T-helper 22 cell (primary cell): ENCODE measurements at regions not wholly inside any gene's neighbourhood (a gene's known extent, or its start where the extent isn't known, plus 50 kb on each side); places are given as distances from the start of the nearest gene placed in this dataset.

Experiments used
- DNase-seq: peaks from one replicate; pipeline ENCODE4 v3.0.0-alpha.2; 2020; ENCODE audit warnings: low read depth

GRCh38 chr14:104514156-104514848, 65.3 kb upstream of the C14orf180 start:
- DNase-seq, result no peak

GRCh38 chr14:104515059-104515810, 64.3 kb upstream of the C14orf180 start:
- DNase-seq, result no peak

- no peak for DNase-seq
These were observed 63.5 kb upstream of the C14orf180 start for GRCh38 chr14:104515811-104516780.

- no peak for DNase-seq
These were observed 62.7 kb upstream of the C14orf180 start for GRCh38 chr14:104516906-104517305.

GRCh38 chr14:104517426-104517825, 62.1 kb upstream of the C14orf180 start:
- DNase-seq, result no peak

- no peak for DNase-seq
These were observed 61.7 kb upstream of the C14orf180 start for GRCh38 chr14:104517867-104518266.

- no peak for DNase-seq
These were observed 60.8 kb upstream of the C14orf180 start for GRCh38 chr14:104518659-104519350.

- DNase-seq, result no peak
These were observed 59.8 kb upstream of the C14orf180 start for GRCh38 chr14:104519721-104520120.

- no peak for DNase-seq
These were observed 58.7 kb upstream of the C14orf180 start for GRCh38 chr14:104520620-104521410.

GRCh38 chr14:104521816-104522745, 57.5 kb upstream of the C14orf180 start:
- no peak for DNase-seq

GRCh38 chr14:104522926-104523545, 56.5 kb upstream of the C14orf180 start:
- DNase-seq, result no peak

- no peak for DNase-seq
These were observed 56.0 kb upstream of the C14orf180 start for GRCh38 chr14:104523546-104523935.

GRCh38 chr14:104524726-104525125, 54.8 kb upstream of the C14orf180 start:
- no peak for DNase-seq

DNA sequence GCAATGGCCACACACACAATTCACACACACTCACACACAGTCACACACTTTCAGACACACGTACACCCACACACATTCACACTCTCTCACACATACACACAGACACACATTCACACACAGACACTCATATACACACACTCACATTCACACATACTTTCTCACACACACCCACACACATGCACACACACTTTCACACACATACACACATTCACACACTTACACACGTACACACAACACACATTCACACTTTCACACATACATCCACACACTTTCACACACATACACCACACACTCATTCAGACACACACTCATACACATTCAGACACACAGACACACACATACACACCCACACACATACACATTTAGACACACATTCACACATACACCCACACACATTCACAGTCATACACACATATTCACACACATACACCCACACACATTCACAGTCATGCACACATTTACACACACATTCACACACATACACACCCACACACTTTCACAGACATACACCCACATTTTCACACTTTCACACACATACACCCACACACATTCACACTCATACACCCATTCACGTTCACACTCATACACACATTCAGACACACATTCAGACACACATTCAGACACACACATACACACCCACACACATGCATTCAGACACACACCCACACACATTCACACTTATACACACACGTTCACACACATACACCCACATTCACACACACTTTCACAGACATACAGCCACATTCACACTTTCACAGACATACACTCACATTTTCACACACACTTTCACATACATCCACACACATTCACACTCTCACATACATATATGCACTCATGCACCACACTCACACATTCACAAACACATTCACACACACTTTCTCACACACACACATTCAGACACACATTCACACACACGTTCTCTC, 52.6 kb upstream of the C14orf180 start:
- no peak for DNase-seq

- DNase-seq, result no peak
These were observed 51.6 kb upstream of the C14orf180 start for GRCh38 chr14:104527857-104528459.

DNA sequence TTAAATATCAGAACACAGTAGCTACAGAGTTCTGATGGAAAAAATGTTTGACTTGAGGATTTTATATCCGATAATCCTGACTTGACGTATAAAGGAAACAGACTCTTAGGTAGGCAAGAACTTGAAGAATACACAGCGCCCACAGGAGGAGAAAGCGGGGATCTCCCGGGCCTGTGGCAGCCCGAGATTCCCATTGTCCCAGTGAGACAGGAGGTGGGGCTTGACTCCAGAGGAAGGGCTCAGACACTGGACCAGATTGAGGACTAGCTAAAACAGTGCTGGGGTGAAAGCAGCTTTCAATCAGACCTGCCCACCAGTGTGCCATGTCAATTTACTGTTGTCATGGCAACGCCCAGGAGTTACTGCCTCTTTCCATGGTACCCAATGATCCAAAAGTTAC, 51.1 kb upstream of the C14orf180 start:
- no peak for DNase-seq
